ENCODE measurements at regions not wholly inside any gene's neighbourhood (a gene's known extent, or its start where the extent isn't known, plus 50 kb on each side); places are given as distances from the start of the nearest gene placed in this dataset.

DNA sequence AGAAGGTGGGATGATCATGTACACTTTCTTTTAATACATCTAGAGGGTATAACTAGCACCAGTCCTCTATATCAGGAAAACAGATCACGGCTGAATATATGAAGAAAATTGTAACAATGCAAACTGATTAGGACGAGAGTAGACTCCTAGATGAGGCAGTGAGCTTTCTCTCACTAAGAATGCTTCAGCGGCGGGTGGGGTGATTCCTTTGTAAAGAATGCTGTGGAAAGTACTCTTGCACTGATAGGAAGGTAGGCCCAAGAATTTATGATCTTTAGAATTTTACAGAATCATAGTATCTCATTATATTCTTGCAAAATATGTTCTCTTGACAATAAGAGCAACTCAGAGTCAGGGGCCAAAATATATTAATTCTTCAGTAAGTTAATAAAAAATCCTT is 133.0 kb downstream of the LMNTD1 start:
- TF ChIP-seq EZH2 (IDR thresholded peaks at IDR 0.05; ENCODE audit: borderline replicate concordance, low read length), result no peak
- TF ChIP-seq, protein P1, sequence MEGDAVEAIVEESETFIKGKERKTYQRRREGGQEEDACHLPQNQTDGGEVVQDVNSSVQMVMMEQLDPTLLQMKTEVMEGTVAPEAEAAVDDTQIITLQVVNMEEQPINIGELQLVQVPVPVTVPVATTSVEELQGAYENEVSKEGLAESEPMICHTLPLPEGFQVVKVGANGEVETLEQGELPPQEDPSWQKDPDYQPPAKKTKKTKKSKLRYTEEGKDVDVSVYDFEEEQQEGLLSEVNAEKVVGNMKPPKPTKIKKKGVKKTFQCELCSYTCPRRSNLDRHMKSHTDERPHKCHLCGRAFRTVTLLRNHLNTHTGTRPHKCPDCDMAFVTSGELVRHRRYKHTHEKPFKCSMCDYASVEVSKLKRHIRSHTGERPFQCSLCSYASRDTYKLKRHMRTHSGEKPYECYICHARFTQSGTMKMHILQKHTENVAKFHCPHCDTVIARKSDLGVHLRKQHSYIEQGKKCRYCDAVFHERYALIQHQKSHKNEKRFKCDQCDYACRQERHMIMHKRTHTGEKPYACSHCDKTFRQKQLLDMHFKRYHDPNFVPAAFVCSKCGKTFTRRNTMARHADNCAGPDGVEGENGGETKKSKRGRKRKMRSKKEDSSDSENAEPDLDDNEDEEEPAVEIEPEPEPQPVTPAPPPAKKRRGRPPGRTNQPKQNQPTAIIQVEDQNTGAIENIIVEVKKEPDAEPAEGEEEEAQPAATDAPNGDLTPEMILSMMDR (IDR thresholded peaks at IDR 0.05; ENCODE audit: low read length), result no peak
